Nephron progenitor cell (in vitro differentiated cells): ENCODE measurements at regions not wholly inside any gene's neighbourhood (a gene's known extent, or its start where the extent isn't known, plus 50 kb on each side); places are given as distances from the start of the nearest gene placed in this dataset.

Experiments used
- DNase-seq: peaks from one replicate; pipeline ENCODE4 v3.0.0; 2021
- H3K27ac Mint-ChIP-seq: 2 replicates; pipeline ENCODE4 v1.8.0; 2021; ENCODE audit warnings: mild to moderate bottlenecking, moderate library complexity, mixed read lengths
- H3K27me3 Mint-ChIP-seq: 2 replicates; pipeline ENCODE4 v1.8.0; 2021; ENCODE audit warnings: mild to moderate bottlenecking, low read depth, mixed read lengths; ENCODE audit not compliant: poor library complexity
- H3K36me3 Mint-ChIP-seq: 2 replicates; pipeline ENCODE4 v1.8.0; 2021; ENCODE audit warnings: low read depth, mixed read lengths
- H3K4me1 Mint-ChIP-seq: 2 replicates; pipeline ENCODE4 v1.8.0; 2021; ENCODE audit warnings: mixed read lengths
- H3K4me3 Mint-ChIP-seq: 2 replicates; pipeline ENCODE4 v1.8.0; 2021; ENCODE audit warnings: mild to moderate bottlenecking, moderate library complexity, mixed read lengths
- H3K9me3 Mint-ChIP-seq: 2 replicates; pipeline ENCODE4 v1.8.0; 2021; ENCODE audit warnings: mild to moderate bottlenecking, moderate library complexity, mixed read lengths
- CTCF ChIP-seq: fragments of 200-600 bp; sonication (generic); IDR thresholded peaks from 2 replicates; pipeline ENCODE4 v1.5.0; 2021; ENCODE audit warnings: antibody characterized with exemption

DNA sequence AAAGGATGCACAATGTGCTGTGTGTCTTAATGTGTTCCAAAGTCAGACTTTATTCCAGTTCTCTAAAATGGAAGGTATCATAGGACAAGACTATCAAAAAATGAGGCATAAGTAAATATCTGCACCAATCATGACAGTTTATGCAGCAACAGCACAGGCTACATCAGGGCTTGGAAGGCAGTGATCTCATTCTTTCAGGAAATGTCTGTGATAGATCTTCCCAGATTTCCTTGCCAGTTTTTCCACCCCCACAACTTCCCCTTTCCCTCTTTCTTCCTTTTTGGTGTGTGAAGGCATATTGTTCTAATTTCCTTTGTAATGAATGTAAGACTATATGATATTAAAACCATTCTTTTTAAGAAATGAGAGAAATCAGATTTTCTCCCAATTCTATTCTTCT is 326.7 kb downstream of the ATP23 start:
- no peak for TF ChIP-seq CTCF
- Mint-ChIP-seq H3K9me3 (peaks cover 9% of the 10 kb centered on the region), H3K27ac (no peak overlapping the region), H3K4me1 (no peaks in the 10 kb centered on the region), H3K36me3 (no peaks in the 10 kb centered on the region), H3K4me3 (no peak overlapping the region), H3K27me3 (no peaks in the 10 kb centered on the region)
- no peak for DNase-seq

DNA sequence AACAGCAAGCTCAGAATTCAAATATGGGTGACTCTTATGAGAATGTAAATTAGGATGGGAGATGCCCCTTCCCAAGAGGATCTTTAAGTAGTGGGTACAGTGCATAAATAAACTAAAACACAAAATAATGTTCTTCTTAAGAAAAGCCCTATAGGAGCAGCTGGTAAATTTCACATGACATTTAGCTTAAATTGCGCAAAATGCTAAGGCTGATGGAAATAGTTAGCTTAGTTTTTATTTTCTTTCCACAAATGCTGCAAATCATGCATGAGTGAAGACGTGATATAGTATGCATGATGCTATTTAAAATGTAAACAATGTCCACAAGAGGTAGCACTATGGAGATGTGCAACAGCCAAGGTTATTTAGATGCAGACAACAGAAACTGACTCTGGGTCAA is 328.1 kb downstream of the ATP23 start:
- no peak for TF ChIP-seq CTCF
- H3K27ac Mint-ChIP-seq = no peak overlapping the region
- H3K27me3 Mint-ChIP-seq = no peaks in the 10 kb centered on the region
- H3K4me1 Mint-ChIP-seq = no peaks in the 10 kb centered on the region
- H3K4me3 Mint-ChIP-seq = no peak overlapping the region
- DNase-seq = no peak
- peaks cover 9% of the 10 kb centered on the region for H3K9me3 Mint-ChIP-seq
- no peaks in the 10 kb centered on the region for H3K36me3 Mint-ChIP-seq

DNA sequence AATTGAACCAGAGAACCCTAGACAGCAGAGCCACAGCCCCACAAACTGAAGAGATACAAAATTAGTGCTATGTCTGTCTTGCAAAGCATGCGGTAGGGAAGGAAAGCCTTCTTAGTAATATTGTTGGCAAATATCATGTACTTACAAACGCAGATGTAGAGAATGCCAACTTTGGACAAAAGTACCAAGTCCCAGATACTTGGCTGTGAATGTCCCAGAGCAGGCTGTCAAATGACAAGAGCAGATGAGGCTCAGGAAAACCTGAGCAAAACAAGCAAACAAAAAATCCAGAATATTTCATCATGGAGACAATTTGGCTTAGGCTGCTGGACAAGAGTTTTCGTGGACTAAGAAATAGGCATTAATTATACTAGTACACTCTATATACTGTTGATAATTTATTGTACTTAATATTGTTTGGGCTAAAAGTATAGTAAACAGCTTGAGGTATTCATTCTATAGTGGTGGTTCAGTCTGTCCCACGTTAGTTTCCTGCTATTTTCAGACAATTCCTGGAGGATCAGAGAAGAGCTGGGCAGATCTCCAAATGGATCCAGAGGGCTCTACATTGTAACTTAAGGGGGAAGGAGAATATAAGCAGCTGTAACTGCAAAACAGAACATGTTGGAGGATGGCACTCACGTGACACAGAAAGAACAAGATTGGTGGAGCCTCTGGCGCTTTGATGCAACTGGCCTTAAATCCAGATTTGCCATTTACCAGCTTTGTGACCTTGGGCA is 329.8 kb downstream of the ATP23 start:
- TF ChIP-seq CTCF = no peak
- DNase-seq = no peak
- no peaks in the 10 kb centered on the region for H3K4me1 Mint-ChIP-seq
- no peaks in the 10 kb centered on the region for H3K27me3 Mint-ChIP-seq
- H3K9me3 Mint-ChIP-seq = peaks cover 12% of the 10 kb centered on the region
- no peaks in the 10 kb centered on the region for H3K36me3 Mint-ChIP-seq
- no peak overlapping the region for H3K4me3 Mint-ChIP-seq
- no peak overlapping the region for H3K27ac Mint-ChIP-seq

- TF ChIP-seq CTCF = no peak
- H3K27ac Mint-ChIP-seq = no peak overlapping the region
Measured at GRCh38 chr12:58272461-58272860, 331.1 kb downstream of the ATP23 start.

DNA sequence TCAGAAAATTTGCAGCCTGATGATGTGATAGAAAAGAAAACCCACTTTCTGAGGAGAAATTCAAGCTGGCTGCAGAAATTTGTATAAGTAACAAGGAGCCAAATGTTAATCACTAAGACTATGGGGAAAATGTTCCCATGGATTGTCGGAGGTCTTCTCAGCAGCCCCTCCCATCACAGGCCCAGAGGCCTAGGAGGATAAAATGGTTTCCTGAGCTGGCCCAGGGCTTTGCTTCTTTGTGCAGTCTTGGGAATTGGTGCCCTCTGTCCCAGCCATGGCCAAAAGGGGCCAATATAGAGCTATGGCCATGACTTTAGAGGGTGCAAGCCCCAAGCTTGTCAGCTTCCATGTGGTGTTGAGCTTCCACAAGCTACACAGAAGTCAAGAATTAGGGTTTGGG is 335.9 kb downstream of the ATP23 start:
- no peak overlapping the region for H3K4me3 Mint-ChIP-seq
- no peak overlapping the region for H3K27ac Mint-ChIP-seq
- DNase-seq = no peak
- peaks cover 21% of the 10 kb centered on the region for H3K36me3 Mint-ChIP-seq
- H3K9me3 Mint-ChIP-seq = peaks cover 58% of the 10 kb centered on the region
- H3K27me3 Mint-ChIP-seq = no peaks in the 10 kb centered on the region
- H3K4me1 Mint-ChIP-seq = no peaks in the 10 kb centered on the region
- TF ChIP-seq CTCF = no peak

More at GRCh38 chr12:58272461-58272860, 331.1 kb downstream of the ATP23 start:
- Mint-ChIP-seq H3K36me3 (peaks cover 7% of the 10 kb centered on the region), H3K9me3 (peaks cover 23% of the 10 kb centered on the region), H3K27me3 (no peaks in the 10 kb centered on the region), H3K4me1 (no peaks in the 10 kb centered on the region), H3K4me3 (no peak overlapping the region)
- no peak for DNase-seq

GRCh38 chr12:58283553-58283952 is 342.2 kb downstream of the ATP23 start:
- Mint-ChIP-seq H3K36me3 (peaks cover 14% of the 10 kb centered on the region), H3K4me1 (peaks cover 5% of the 10 kb centered on the region), H3K27ac (peak overlapping the region; percentile 0), H3K27me3 (no peaks in the 10 kb centered on the region), H3K9me3 (peaks cover 42% of the 10 kb centered on the region), H3K4me3 (no peak overlapping the region)
- no peak for TF ChIP-seq CTCF
- DNase-seq = no peak
